Peyer's patch (tissue), 4 donors: ENCODE measurements at regions not wholly inside any gene's neighbourhood (a gene's known extent, or its start where the extent isn't known, plus 50 kb on each side); places are given as distances from the start of the nearest gene placed in this dataset.

ENCODE experiments used
- DNase-seq, 3 donors: peaks; one replicate each; pipeline ENCODE4 v3.0.0-alpha.2; 2017 to 2019
- H3K27ac ChIP-seq, 4 donors: fragments of 200-600 bp; sonication (generic); one replicate each; pipeline ENCODE4 v1.5.1; 2016 to 2019
- H3K27me3 ChIP-seq, 2 donors: fragments of 200-600 bp; sonication (generic); one replicate each; pipeline ENCODE4 v1.5.1; 2019
- H3K36me3 ChIP-seq, 3 donors: fragments of 200-600 bp; sonication (generic); one replicate each; pipeline ENCODE4 v1.5.1; 2016 to 2019
- H3K4me1 ChIP-seq, 4 donors: fragments of 200-600 bp; sonication (generic); one replicate each; pipeline ENCODE4 v1.5.1; 2016 to 2019
- H3K4me3 ChIP-seq, 4 donors: fragments of 200-600 bp; sonication (generic); 1 replicate in 3 of 4; 2 replicates in 1 of 4; pipeline ENCODE4 v1.5.1; 2016 to 2019; ENCODE audit warnings: mild to moderate bottlenecking in 1 of 4
- H3K9me3 ChIP-seq, 4 donors: fragments of 200-600 bp; sonication (generic); one replicate each; pipeline ENCODE4 v1.5.1; 2016 to 2019; ENCODE audit warnings: mild to moderate bottlenecking in 1 of 4
- CTCF ChIP-seq, 6 experiments: fragments of 450-650 bp in 4 of 6; fragments of 200-600 bp in 2 of 6; sonication (generic) in 1 of 6; IDR thresholded peaks; one replicate each; pipeline ENCODE4 v1.5.1; 2017 to 2019; ENCODE audit warnings: antibody characterized with exemption in 6 of 6, mild to moderate bottlenecking in 3 of 6, moderate library complexity in 1 of 6
- POLR2A ChIP-seq, 2 donors: fragments of 450-650 bp; IDR thresholded peaks; one replicate each; pipeline ENCODE4 v1.5.1; 2017; ENCODE audit warnings: antibody characterized with exemption in 2 of 2, mild to moderate bottlenecking in 2 of 2, moderate library complexity in 2 of 2

GRCh38 chr1:219105893-219106292, 67.8 kb upstream of the LYPLAL1 start:
- no peak for TF ChIP-seq CTCF (IDR thresholded peaks at IDR 0.05)
- no peak for TF ChIP-seq POLR2A (IDR thresholded peaks at IDR 0.05)
- no peak overlapping the region for H3K27ac ChIP-seq
- no peak for DNase-seq
- H3K36me3 ChIP-seq, result no peaks in the 10 kb centered on the region
- no peaks in the 10 kb centered on the region for H3K27me3 ChIP-seq
- H3K4me1 ChIP-seq, result no peaks in the 10 kb centered on the region
- no peaks in the 10 kb centered on the region for H3K9me3 ChIP-seq
- no peak overlapping the region for H3K4me3 ChIP-seq

GRCh38 chr1:219109424-219110018, 64.2 kb upstream of the LYPLAL1 start:
- DNase-seq, result no peak
- no peaks in the 10 kb centered on the region for H3K4me1 ChIP-seq
- H3K36me3 ChIP-seq, result no peaks in the 10 kb centered on the region
- H3K4me3 ChIP-seq, result no peak overlapping the region
- H3K27me3 ChIP-seq, result no peaks in the 10 kb centered on the region
- H3K27ac ChIP-seq, result no peak overlapping the region
- no peak for TF ChIP-seq POLR2A (IDR thresholded peaks at IDR 0.05)
- no peak for TF ChIP-seq CTCF (IDR thresholded peaks at IDR 0.05)
- H3K9me3 ChIP-seq, result no peaks in the 10 kb centered on the region

GRCh38 chr1:219113261-219113660, 60.4 kb upstream of the LYPLAL1 start:
- TF ChIP-seq POLR2A (IDR thresholded peaks at IDR 0.05) (no peak), CTCF (IDR thresholded peaks at IDR 0.05) (no peak)
- H3K36me3 ChIP-seq, result no peaks in the 10 kb centered on the region
- no peak overlapping the region for H3K4me3 ChIP-seq
- no peaks in the 10 kb centered on the region for H3K27me3 ChIP-seq
- H3K9me3 ChIP-seq, result no peaks in the 10 kb centered on the region
- no peaks in the 10 kb centered on the region for H3K4me1 ChIP-seq
- no peak for DNase-seq
- no peak overlapping the region for H3K27ac ChIP-seq

- no peaks in the 10 kb centered on the region for H3K27me3 ChIP-seq
- H3K27ac ChIP-seq, result no peak overlapping the region
- H3K4me3 ChIP-seq, result no peak overlapping the region
- H3K9me3 ChIP-seq, result no peaks in the 10 kb centered on the region
- H3K36me3 ChIP-seq, result no peaks in the 10 kb centered on the region
- TF ChIP-seq POLR2A (IDR thresholded peaks at IDR 0.05) (no peak), CTCF (IDR thresholded peaks at IDR 0.05) (no peak)
- no peaks in the 10 kb centered on the region for H3K4me1 ChIP-seq
- no peak for DNase-seq
Measured at GRCh38 chr1:219114014-219114413, 59.7 kb upstream of the LYPLAL1 start.

- Histone ChIP-seq H3K9me3 (no peaks in the 10 kb centered on the region), H3K27ac (no peak overlapping the region), H3K36me3 (no peaks in the 10 kb centered on the region), H3K4me1 (no peaks in the 10 kb centered on the region), H3K27me3 (no peaks in the 10 kb centered on the region), H3K4me3 (no peak overlapping the region)
- TF ChIP-seq POLR2A (IDR thresholded peaks at IDR 0.05), result no peak
- no peak for TF ChIP-seq CTCF (IDR thresholded peaks at IDR 0.05)
- DNase-seq, result no peak
Measured at GRCh38 chr1:219119839-219120238, 53.8 kb upstream of the LYPLAL1 start.
